CD14-positive monocyte (primary cell): ENCODE measurements at regions not wholly inside any gene's neighbourhood (a gene's known extent, or its start where the extent isn't known, plus 50 kb on each side); places are given as distances from the start of the nearest gene placed in this dataset.
A peak's percentile ranks its signal among the peaks of the same experiment; 100 is the strongest.

Source experiments
- DNase-seq, 3 donors: peaks; one replicate each; pipeline ENCODE4 v3.0.0-alpha.2; 2011 to 2022
- H2AFZ ChIP-seq: 2 replicates; pipeline ENCODE4 v1.6.0; 2012; ENCODE audit warnings: mild to moderate bottlenecking, low read depth, low read length, inconsistent platforms; ENCODE audit not compliant: insufficient read depth, poor library complexity, severe bottlenecking
- H3K27ac ChIP-seq, 2 donors: 1 replicate in 1 of 2; 2 replicates in 1 of 2; pipeline ENCODE4 v1.5.1; 2012 to 2013; ENCODE audit warnings: low read length in 2 of 2, control low read depth in 1 of 2, inconsistent platforms in 1 of 2, low read depth in 1 of 2, mild to moderate bottlenecking in 1 of 2
- H3K27me3 ChIP-seq, 2 donors: one replicate each; pipeline versions ENCODE4 v1.6.0 to v1.6.1; 2011 to 2013; ENCODE audit warnings: low read length in 2 of 2; ENCODE audit not compliant: control insufficient read depth in 2 of 2, insufficient read depth in 2 of 2
- H3K36me3 ChIP-seq, 2 donors: replicated peaks in 1 of 2; 1 replicate in 1 of 2; 2 replicates in 1 of 2; pipeline versions ENCODE4 v1.5.1 to v1.6.1; 2012 to 2013; ENCODE audit warnings: low read length in 2 of 2, control low read depth in 1 of 2, inconsistent platforms in 1 of 2, mild to moderate bottlenecking in 1 of 2; ENCODE audit not compliant: insufficient read depth in 2 of 2, control insufficient read depth in 1 of 2
- H3K4me1 ChIP-seq, 2 donors: 1 replicate in 1 of 2; 2 replicates in 1 of 2; pipeline versions ENCODE4 v1.5.1 to v1.6.1; 2012 to 2013; ENCODE audit warnings: low read length in 2 of 2, control low read depth in 1 of 2, inconsistent platforms in 1 of 2, mild to moderate bottlenecking in 1 of 2, moderate library complexity in 1 of 2; ENCODE audit not compliant: insufficient read depth in 2 of 2, control insufficient read depth in 1 of 2
- H3K4me2 ChIP-seq: replicated peaks from 2 replicates; pipeline ENCODE3; 2012; ENCODE audit warnings: low read length, moderate library complexity, mild to moderate bottlenecking; ENCODE audit not compliant: poor library complexity, severe bottlenecking; ENCODE audit errors: extremely low read depth
- H3K4me3 ChIP-seq, 3 experiments: fragments of 200-600 bp in 1 of 3; sonication (generic) in 1 of 3; replicated peaks in 1 of 3; 1 replicate in 2 of 3; 2 replicates in 1 of 3; pipeline ENCODE4 v1.5.1; 2011 to 2013; ENCODE audit warnings: low read length in 3 of 3, mild to moderate bottlenecking in 3 of 3, control low read depth in 2 of 3, low read depth in 2 of 3, inconsistent platforms in 1 of 3, moderate library complexity in 1 of 3
- H3K79me2 ChIP-seq: 2 replicates; pipeline ENCODE4 v1.6.0; 2012; ENCODE audit warnings: mild to moderate bottlenecking, control low read depth, inconsistent platforms, low read length, moderate library complexity; ENCODE audit not compliant: insufficient read depth
- H3K9ac ChIP-seq: 2 replicates; pipeline ENCODE4 v1.6.0; 2017; ENCODE audit warnings: low read length, mild to moderate bottlenecking; ENCODE audit not compliant: insufficient read depth, poor library complexity, severe bottlenecking
- H3K9me3 ChIP-seq, 2 donors: replicated peaks in 1 of 2; 1 replicate in 1 of 2; 2 replicates in 1 of 2; pipeline versions ENCODE4 v1.5.1 to v1.6.1; 2012 to 2013; ENCODE audit warnings: low read length in 2 of 2, control low read depth in 1 of 2; ENCODE audit not compliant: control insufficient read depth in 1 of 2, insufficient read depth in 1 of 2
- H4K20me1 ChIP-seq: 2 replicates; pipeline ENCODE4 v1.6.0; 2012; ENCODE audit warnings: mild to moderate bottlenecking, low read length, control low read depth, moderate library complexity; ENCODE audit not compliant: insufficient read depth
- H3K27ac Mint-ChIP-seq, 7 donors: one replicate each; pipeline ENCODE4 v1.8.0; 2020; ENCODE audit warnings: mild to moderate bottlenecking in 7 of 7, mixed read lengths in 7 of 7, moderate library complexity in 6 of 7, inconsistent platforms in 2 of 7
- H3K27me3 Mint-ChIP-seq, 3 donors: one replicate each; pipeline ENCODE4 v1.8.0; 2021 to 2022; ENCODE audit warnings: low read depth in 3 of 3, mild to moderate bottlenecking in 3 of 3, mixed read lengths in 3 of 3, moderate library complexity in 3 of 3, inconsistent platforms in 1 of 3
- H3K36me3 Mint-ChIP-seq, 2 donors: one replicate each; pipeline ENCODE4 v1.8.0; 2020; ENCODE audit warnings: mixed read lengths in 2 of 2, inconsistent platforms in 1 of 2, mild to moderate bottlenecking in 1 of 2
- H3K4me1 Mint-ChIP-seq: one replicate; pipeline ENCODE4 v1.8.0; 2020; ENCODE audit warnings: mild to moderate bottlenecking, mixed read lengths
- H3K4me3 Mint-ChIP-seq, 2 donors: one replicate each; pipeline ENCODE4 v1.8.0; 2020; ENCODE audit warnings: mild to moderate bottlenecking in 2 of 2, mixed read lengths in 2 of 2, moderate library complexity in 1 of 2
- H3K9me3 Mint-ChIP-seq, 7 donors: one replicate each; pipeline ENCODE4 v1.8.0; 2020 to 2022; ENCODE audit warnings: mixed read lengths in 7 of 7, mild to moderate bottlenecking in 6 of 7, moderate library complexity in 6 of 7, inconsistent platforms in 2 of 7
- WGBS: methylation state at CpG from one replicate; pipeline ENCODE4 v1.1.5; 2013; ENCODE audit warnings: missing lambda C conversion rate; ENCODE audit not compliant: insufficient coverage; 5-methylcytosine and 5-hydroxymethylcytosine counted together
- intact Hi-C, 2 donors: fragments of 100-400 bp; cut with micrococcal nuclease; formaldehyde crosslinking; loops; one replicate each; pipeline versions ENCODE4 v1.15.0 to v1.15.1; 2023
- TF ChIP-seq, protein P1 (sequence below): fragments of 200-600 bp; IDR thresholded peaks from one replicate; pipeline ENCODE4 v1.8.0; 2022; ENCODE audit warnings: antibody characterized with exemption, mild to moderate bottlenecking

DNA sequence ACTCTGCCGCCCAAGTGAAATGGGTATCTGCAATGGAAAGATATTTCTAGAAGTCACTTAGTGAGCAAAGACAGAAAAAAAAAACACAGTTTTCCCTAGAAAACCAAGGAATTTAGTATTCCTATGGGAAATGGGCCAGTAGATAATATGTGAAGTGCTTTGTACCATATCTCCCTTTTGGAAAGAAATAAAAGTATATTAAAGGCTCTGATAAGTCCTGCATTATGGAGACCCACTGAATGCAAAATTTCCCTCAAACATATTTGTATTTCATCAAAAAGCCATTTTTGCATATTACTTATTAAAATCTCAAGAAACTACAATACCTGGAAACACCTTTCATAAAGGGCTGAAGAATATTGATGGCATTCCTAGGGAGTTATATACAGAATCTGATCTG is 51.6 kb upstream of the DYNLRB2 start:
- DNase-seq, result no peak
- Mint-ChIP-seq H3K36me3 (no peaks in the 10 kb centered on the region), H3K27me3 (peaks cover 0 to 6% (median 2%) of the 10 kb centered on the region in 3 donors), H3K9me3 (peaks cover 0 to 7% (median 2%) of the 10 kb centered on the region in 7 donors), H3K4me3 (no peak overlapping the region), H3K4me1 (no peaks in the 10 kb centered on the region), H3K27ac (no peak overlapping the region)
- no peaks in the 10 kb centered on the region for H3K79me2 ChIP-seq
- H3K4me3 ChIP-seq, result no peak overlapping the region
- no peaks in the 10 kb centered on the region for H3K9me3 ChIP-seq
- no peak overlapping the region for H3K27ac ChIP-seq
- peaks cover 0 to 2% of the 10 kb centered on the region in 2 donors for H3K27me3 ChIP-seq
- H3K4me1 ChIP-seq, result no peaks in the 10 kb centered on the region
- no peaks in the 10 kb centered on the region for H3K36me3 ChIP-seq
- TF ChIP-seq, protein P1, sequence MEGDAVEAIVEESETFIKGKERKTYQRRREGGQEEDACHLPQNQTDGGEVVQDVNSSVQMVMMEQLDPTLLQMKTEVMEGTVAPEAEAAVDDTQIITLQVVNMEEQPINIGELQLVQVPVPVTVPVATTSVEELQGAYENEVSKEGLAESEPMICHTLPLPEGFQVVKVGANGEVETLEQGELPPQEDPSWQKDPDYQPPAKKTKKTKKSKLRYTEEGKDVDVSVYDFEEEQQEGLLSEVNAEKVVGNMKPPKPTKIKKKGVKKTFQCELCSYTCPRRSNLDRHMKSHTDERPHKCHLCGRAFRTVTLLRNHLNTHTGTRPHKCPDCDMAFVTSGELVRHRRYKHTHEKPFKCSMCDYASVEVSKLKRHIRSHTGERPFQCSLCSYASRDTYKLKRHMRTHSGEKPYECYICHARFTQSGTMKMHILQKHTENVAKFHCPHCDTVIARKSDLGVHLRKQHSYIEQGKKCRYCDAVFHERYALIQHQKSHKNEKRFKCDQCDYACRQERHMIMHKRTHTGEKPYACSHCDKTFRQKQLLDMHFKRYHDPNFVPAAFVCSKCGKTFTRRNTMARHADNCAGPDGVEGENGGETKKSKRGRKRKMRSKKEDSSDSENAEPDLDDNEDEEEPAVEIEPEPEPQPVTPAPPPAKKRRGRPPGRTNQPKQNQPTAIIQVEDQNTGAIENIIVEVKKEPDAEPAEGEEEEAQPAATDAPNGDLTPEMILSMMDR, result no peak
- no peak overlapping the region for H3K4me2 ChIP-seq
- H4K20me1 ChIP-seq, result no peaks in the 10 kb centered on the region
- no peak overlapping the region for H3K9ac ChIP-seq
- no peak overlapping the region for H2AFZ ChIP-seq
- WGBS, result no CpG with 5 or more reads among the region's 1 CpG
- intact Hi-C loops, result no loop called here

DNA sequence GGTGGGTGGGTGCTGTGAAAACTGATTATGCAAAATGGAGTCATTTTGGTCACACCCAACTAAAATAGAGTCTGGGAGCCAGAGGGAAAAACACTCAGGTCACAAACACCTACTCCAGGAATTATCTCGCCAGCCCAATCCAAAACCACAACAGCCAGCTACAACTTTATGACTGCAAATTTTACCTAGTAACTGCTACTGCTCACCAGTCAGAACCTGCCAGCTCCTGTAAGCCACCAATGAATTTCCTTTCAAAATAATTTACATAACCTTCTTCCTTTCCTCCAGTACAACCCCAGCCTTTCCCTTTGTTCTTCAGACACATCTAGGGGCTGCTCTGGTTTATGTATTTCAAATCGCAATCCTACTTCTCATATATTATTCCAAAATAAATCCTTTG is 52.6 kb upstream of the DYNLRB2 start:
- TF ChIP-seq, protein P1, result no peak
- H3K27me3 ChIP-seq, result peaks cover 0 to 2% of the 10 kb centered on the region in 2 donors
- intact Hi-C loops, result no loop called here
- Mint-ChIP-seq H3K27me3 (peaks cover 0 to 6% (median 2%) of the 10 kb centered on the region in 3 donors), H3K4me3 (no peak overlapping the region), H3K9me3 (peaks cover 0 to 11% (median 2%) of the 10 kb centered on the region in 7 donors), H3K27ac (peak overlapping the region in 1 of 7 donors; percentile 21), H3K4me1 (no peaks in the 10 kb centered on the region), H3K36me3 (no peaks in the 10 kb centered on the region)
- no peak overlapping the region for H3K4me2 ChIP-seq
- H3K4me3 ChIP-seq, result no peak overlapping the region
- no peaks in the 10 kb centered on the region for H4K20me1 ChIP-seq
- no peak overlapping the region for H3K27ac ChIP-seq
- no peaks in the 10 kb centered on the region for H3K9me3 ChIP-seq
- no peak overlapping the region for H2AFZ ChIP-seq
- H3K4me1 ChIP-seq, result no peaks in the 10 kb centered on the region
- 75% methylated on average over 1 of the region's 2 CpGs for whole genome bisulfite sequencing
- no peak overlapping the region for H3K9ac ChIP-seq
- no peaks in the 10 kb centered on the region for H3K36me3 ChIP-seq
- no peak for DNase-seq
- H3K79me2 ChIP-seq, result no peaks in the 10 kb centered on the region
